ENCODE measurements at regions not wholly inside any gene's neighbourhood (a gene's known extent, or its start where the extent isn't known, plus 50 kb on each side); places are given as distances from the start of the nearest gene placed in this dataset.
"Not testable (repeated sequence)": the region's sequence is repeated elsewhere in the genome, so short reads cannot be mapped to it uniquely, and the experiment has no call there.

DNA sequence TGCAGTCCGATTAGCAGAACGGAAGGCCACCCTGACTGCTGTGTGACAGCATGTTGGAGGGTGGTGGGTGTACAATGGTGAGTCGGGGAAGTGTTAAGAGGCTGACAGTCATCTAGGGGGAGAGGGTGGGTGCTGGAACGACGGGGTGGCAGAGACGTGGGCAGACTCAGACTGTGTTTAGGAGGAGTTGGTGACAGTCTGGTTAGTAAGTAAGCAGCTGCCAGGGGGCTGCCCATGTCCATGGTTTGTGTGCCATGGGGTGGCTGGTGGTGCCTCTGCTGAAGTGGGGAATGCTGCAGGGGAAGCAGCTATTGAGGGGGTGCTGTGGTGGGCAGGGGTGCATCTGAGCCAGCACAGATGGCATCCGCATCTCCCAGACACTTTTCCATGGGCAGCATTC is 51.3 kb upstream of the BOD1 start:
- DNase-seq: no peak

- DNase-seq: no peak
Observed at GRCh38 chr5:173668245-173668800, 51.9 kb upstream of the BOD1 start.

DNA sequence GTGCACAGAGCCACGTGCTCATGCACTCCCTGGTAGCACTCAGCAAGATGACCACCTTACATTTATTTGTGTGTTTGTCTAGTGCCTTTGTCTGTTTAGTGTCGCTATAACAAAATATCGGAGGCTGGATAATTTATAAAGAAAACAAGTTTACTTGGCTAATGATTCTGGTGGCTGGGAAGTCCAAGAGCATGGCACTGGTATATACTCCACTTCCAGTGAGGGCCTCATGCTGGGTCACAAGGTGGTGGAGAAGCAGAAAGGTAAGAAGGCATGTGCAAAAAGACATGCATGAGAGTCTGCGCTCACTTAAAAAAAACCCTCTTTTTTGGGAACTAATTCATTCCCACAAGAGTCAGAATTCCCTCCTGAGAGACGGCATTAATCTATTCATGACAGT is 52.5 kb upstream of the BOD1 start:
- DNase-seq: no peak

GRCh38 chr5:173669483-173669882 is 53.0 kb upstream of the BOD1 start:
- no peak for DNase-seq

- DNase-seq: no peak
Observed at GRCh38 chr5:173670130-173670651, 53.7 kb upstream of the BOD1 start.

- DNase-seq: no peak
Observed at GRCh38 chr5:173670791-173671120, 54.3 kb upstream of the BOD1 start.

- DNase-seq: no peak
Observed at GRCh38 chr5:173671121-173671949, 54.9 kb upstream of the BOD1 start.

DNA sequence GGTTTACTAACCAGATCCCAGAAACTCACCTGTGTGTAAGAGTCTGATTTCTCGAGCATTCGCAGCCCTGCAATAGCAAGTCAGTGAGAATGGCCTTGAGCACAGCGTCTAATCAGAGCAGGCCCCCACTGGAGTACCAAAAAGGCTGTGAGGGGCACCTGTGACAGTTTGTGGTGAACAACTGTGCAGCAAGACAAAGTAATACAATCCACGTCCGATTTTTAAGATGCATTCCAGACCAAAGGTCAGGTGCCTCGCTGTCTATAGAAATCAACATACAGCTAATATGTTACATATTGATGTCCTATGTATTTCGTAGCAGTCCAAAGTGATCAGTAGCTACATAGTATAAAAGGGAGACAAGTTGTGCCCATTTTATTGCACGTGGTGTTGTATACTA is 55.7 kb upstream of the BOD1 start:
- no peak for DNase-seq

DNA sequence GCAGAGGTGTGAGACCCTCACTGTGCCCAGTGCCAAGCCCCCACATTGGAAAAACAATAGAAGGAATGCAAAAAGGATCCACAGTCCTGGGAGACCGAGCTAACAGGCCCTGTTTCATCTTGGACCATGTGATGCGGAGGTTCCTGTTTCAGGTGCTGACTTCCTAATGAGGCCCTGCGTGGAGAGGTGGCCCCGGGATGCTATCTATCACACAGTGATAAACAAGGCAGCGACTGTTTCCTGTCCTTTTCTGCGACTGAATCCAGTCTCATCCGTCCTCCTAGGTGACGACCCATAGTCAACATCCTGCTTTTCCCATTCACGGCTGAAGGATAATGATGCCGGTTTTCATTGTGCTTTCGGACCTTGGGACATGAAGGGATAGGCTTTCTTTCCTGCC is 56.4 kb upstream of the BOD1 start:
- no peak for DNase-seq

DNA sequence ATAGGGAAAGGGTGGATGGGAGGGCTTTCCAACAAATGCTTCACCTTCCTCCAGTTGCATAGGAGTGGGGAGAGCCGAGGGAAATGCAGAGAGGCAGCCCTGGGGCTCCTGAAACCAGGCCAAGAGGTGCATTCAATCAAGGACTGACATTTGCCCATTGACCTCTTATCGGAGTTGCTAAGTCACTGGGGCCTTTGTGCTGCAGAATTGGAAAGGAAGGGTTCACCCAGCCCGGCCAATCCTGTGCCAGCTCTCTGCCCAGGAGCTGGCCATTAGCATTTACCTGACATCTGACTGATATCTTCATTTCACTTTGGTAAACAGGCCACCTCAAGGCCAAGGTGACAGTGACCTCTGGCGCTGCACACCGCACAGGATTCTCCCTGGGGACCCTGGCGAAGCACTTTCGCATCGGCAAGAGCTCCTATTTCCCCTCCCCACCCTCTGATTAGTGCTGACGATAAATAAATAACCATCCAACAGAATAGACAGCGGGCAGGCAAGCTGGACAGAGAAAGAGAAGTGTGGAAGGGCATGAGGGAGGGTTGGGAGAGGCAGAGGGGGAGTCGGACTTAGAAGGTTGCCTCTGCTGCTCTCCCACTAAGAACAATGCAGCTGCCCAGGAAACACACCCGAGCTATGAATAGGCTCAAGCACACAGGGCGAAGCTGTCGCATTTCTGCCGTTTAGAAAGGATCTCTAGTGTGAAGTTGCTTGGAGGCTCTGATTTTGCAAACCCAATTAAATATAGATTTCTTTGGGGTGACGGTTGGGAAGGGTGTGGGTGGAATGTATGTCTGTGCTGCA is 57.0 kb upstream of the BOD1 start:
- DNase-seq: no peak

GRCh38 chr5:173675287-173675996 is 59.0 kb upstream of the BOD1 start:
- no peak for DNase-seq

- DNase-seq: no peak
Observed at GRCh38 chr5:173676375-173676774, 59.9 kb upstream of the BOD1 start.

GRCh38 chr5:173677125-173677672 is 60.7 kb upstream of the BOD1 start:
- no peak for DNase-seq

DNA sequence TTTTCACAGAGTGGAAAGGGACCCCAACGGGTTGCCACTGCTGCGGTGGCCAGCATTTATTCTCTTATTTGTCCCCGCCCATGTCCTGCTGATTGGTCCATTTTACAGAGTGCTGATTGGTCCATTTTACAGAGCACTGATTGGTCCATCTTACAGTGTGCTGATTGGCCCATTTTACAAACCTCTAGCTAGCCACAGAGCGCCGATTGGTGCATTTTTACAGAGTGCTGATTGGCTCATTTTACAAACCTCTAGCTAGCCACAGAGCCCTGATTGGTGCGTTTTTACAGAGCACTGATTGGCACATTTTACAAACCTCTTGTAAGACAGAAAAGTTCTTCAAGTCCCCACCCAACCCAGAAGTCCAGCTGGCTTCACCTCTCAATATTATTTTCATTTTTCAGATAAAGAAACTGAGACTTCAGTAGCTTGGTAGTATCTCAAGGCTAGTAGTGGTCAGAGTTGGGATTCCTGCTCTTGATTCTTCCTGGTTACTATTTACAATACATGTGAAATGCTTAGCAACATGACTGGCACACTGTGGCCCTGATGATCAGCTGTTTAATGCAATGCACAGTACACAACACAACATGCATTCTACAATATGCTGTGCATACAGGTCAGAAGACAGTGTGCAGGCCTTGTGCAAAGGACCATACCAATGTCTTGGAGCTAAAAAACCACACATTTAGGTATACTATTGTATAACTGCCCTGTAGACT is 63.6 kb upstream of the BOD1 start:
- no peak for DNase-seq

- no peak for DNase-seq
Observed at GRCh38 chr5:173680660-173681242, 64.3 kb upstream of the BOD1 start.

- no peak for DNase-seq
Observed at GRCh38 chr5:173682313-173682712, 65.9 kb upstream of the BOD1 start.

- not testable (repeated sequence) for DNase-seq
Observed at GRCh38 chr5:173684535-173684934, 68.1 kb upstream of the BOD1 start.

DNA sequence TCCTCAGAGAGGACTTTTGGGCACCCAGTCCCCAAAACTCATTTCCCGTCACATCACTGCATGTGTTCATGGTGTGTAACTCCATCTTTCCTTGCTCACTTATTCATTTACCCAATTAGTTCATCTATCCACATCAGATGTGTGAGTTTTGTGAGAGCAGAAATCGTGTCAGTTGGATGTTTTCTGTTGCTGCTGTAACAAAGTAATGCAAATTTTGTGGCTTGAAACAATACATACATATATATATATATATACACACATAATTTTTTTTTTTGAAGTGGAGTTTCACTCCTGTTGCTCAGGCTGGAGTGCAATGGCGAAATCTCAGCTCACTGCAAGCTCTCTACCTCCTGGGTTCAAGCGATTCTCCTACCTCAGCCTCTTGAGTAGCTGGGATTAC is 70.5 kb upstream of the BOD1 start:
- no peak for DNase-seq

DNA sequence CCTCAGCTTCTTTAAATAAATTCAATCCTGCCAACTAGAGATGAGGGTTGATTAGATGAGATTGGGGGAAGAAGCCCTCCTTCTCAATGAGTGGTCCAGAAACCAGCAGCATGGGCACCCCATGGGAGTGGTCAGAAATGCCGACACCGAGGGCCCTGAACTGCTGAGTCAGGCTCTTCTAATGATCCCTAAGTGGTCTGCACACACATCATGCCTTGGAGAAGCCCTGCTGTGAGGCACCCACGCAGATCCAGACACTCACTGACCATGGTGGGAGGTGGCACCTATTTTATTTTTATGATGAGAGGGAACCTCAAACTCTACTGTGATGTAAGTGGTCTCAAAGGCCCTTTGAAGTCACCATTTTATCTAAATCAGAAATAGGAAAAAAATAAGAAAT is 72.3 kb upstream of the BOD1 start:
- DNase-seq: no peak

DNA sequence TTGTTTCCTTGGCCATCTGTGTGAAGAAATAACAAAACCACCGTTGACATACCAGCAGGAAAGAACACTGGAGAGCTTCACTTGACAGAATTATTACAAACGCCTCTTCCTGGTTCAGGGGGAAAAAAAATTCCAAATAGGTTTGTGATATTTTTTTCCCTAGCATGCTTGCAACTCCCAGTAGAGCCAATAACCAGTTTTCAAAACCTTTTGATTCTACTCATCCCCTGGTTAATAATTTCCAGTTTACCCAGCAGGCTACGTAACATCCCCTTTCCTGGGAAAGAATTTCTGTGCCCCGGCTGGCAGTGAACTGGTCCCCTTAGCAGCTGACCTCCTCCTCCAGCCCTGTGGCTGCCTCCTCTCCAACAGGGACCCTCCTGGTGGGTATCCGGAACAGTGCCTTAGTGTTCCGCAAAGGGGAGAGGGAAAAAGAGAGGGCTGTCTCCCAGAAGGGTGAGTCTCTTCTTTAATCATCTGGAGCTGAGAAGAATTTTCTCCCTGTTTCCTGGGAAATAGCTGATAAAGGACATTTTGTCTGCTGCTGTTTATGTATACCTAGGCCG is 72.8 kb upstream of the BOD1 start:
- no peak for DNase-seq

- no peak for DNase-seq
Observed at GRCh38 chr5:173689737-173690360, 73.4 kb upstream of the BOD1 start.
